Endodermal cell (in vitro differentiated cells): ENCODE measurements at regions not wholly inside any gene's neighbourhood (a gene's known extent, or its start where the extent isn't known, plus 50 kb on each side); places are given as distances from the start of the nearest gene placed in this dataset.

ENCODE experiments used
- DNase-seq: peaks from one replicate; pipeline ENCODE4 v3.0.0-alpha.2; 2017
- H3K27ac ChIP-seq: 2 replicates; pipeline ENCODE4 v1.5.1; 2013; ENCODE audit warnings: mild to moderate bottlenecking, low read depth, low read length, moderate library complexity
- H3K27me3 ChIP-seq: 2 replicates; pipeline ENCODE4 v1.6.1; 2013; ENCODE audit warnings: mild to moderate bottlenecking, low read length, moderate library complexity; ENCODE audit not compliant: insufficient read depth, control insufficient read depth, poor library complexity, severe bottlenecking
- H3K36me3 ChIP-seq: 2 replicates; pipeline ENCODE4 v1.7.0; 2013; ENCODE audit warnings: mild to moderate bottlenecking, low read length, moderate library complexity; ENCODE audit not compliant: control insufficient read depth, insufficient read depth
- H3K4me1 ChIP-seq: one replicate; pipeline ENCODE4 v1.7.0; 2013; ENCODE audit warnings: low read length; ENCODE audit not compliant: control insufficient read depth, insufficient read depth
- H3K4me3 ChIP-seq: 2 replicates; pipeline ENCODE4 v1.5.1; 2013; ENCODE audit warnings: mild to moderate bottlenecking, low read length, moderate library complexity
- H3K9ac ChIP-seq: 2 replicates; pipeline ENCODE4 v1.6.1; 2013; ENCODE audit warnings: mild to moderate bottlenecking, low read length, moderate library complexity; ENCODE audit not compliant: poor library complexity, severe bottlenecking; ENCODE audit errors: extremely low read depth
- H3K9me3 ChIP-seq: 2 replicates; pipeline ENCODE4 v1.6.1; 2013; ENCODE audit warnings: mild to moderate bottlenecking, low read length, moderate library complexity; ENCODE audit not compliant: control insufficient read depth
- H3K27ac Mint-ChIP-seq: 2 replicates; pipeline ENCODE4 v1.8.0; 2020; ENCODE audit warnings: mixed read lengths
- H3K27me3 Mint-ChIP-seq: 2 replicates; pipeline ENCODE4 v1.8.0; 2021; ENCODE audit warnings: mild to moderate bottlenecking, mixed read lengths; ENCODE audit not compliant: insufficient read depth
- H3K36me3 Mint-ChIP-seq: 2 replicates; pipeline ENCODE4 v1.8.0; 2020; ENCODE audit warnings: low read depth, mixed read lengths
- H3K4me1 Mint-ChIP-seq: 2 replicates; pipeline ENCODE4 v1.8.0; 2020; ENCODE audit warnings: mixed read lengths
- H3K4me3 Mint-ChIP-seq: 2 replicates; pipeline ENCODE4 v1.8.0; 2020; ENCODE audit warnings: mild to moderate bottlenecking, moderate library complexity, mixed read lengths
- H3K9me3 Mint-ChIP-seq: 2 replicates; pipeline ENCODE4 v1.8.0; 2020; ENCODE audit warnings: mild to moderate bottlenecking, mixed read lengths
- WGBS, 2 experiments: methylation state at CpG; one replicate each; pipeline versions ENCODE4 v1.1.5 to v1.1.7; 2013; ENCODE audit warnings: missing lambda C conversion rate in 2 of 2, mixed read lengths in 1 of 2; ENCODE audit not compliant: insufficient coverage in 1 of 2, insufficient read length in 1 of 2; 5-methylcytosine and 5-hydroxymethylcytosine counted together
- TF ChIP-seq, protein P1 (sequence below): fragments of 200-600 bp; sonication (generic); conservative IDR thresholded peaks from 2 replicates; pipeline ENCODE4 v1.5.0; 2021; ENCODE audit warnings: antibody characterized with exemption, mild to moderate bottlenecking

GRCh38 chr21:35637431-35637830 lies 422.9 kb downstream of the SETD4 start:
- H3K36me3 Mint-ChIP-seq, result no peaks in the 10 kb centered on the region
- Histone ChIP-seq H3K9me3 (no peaks in the 10 kb centered on the region), H3K27me3 (no peaks in the 10 kb centered on the region), H3K27ac (no peak overlapping the region), H3K4me1 (no peaks in the 10 kb centered on the region), H3K36me3 (no peaks in the 10 kb centered on the region), H3K4me3 (no peak overlapping the region), H3K9ac (no peak overlapping the region)
- WGBS, 2 experiments, result 90 to 100% methylated on average over 1 to 2 of the region's 2 CpGs
- DNase-seq, result no peak
- no peak overlapping the region for H3K4me3 Mint-ChIP-seq
- H3K4me1 Mint-ChIP-seq, result no peaks in the 10 kb centered on the region
- no peaks in the 10 kb centered on the region for H3K9me3 Mint-ChIP-seq
- no peak overlapping the region for H3K27ac Mint-ChIP-seq
- no peaks in the 10 kb centered on the region for H3K27me3 Mint-ChIP-seq
- TF ChIP-seq, protein P1, sequence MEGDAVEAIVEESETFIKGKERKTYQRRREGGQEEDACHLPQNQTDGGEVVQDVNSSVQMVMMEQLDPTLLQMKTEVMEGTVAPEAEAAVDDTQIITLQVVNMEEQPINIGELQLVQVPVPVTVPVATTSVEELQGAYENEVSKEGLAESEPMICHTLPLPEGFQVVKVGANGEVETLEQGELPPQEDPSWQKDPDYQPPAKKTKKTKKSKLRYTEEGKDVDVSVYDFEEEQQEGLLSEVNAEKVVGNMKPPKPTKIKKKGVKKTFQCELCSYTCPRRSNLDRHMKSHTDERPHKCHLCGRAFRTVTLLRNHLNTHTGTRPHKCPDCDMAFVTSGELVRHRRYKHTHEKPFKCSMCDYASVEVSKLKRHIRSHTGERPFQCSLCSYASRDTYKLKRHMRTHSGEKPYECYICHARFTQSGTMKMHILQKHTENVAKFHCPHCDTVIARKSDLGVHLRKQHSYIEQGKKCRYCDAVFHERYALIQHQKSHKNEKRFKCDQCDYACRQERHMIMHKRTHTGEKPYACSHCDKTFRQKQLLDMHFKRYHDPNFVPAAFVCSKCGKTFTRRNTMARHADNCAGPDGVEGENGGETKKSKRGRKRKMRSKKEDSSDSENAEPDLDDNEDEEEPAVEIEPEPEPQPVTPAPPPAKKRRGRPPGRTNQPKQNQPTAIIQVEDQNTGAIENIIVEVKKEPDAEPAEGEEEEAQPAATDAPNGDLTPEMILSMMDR, result no peak

DNA sequence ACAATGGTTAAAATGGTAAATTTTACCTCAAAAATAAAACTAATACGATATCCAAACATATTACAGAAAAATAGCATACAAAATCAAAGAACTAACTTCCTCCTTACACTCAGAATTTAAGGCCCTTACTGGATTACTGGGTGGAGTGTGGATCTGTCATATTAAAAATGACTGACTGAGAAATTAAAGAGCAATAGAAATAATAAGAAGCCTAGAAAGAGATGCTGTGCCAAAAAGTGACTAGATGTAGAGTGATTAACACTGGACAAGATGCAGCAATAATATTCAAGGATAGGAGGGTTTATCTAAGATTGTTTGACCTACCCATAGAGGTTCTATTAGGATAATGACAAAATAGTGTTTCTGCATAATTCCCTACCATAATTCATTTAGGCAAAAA lies 424.3 kb downstream of the SETD4 start:
- no peaks in the 10 kb centered on the region for H3K36me3 Mint-ChIP-seq
- H3K9me3 Mint-ChIP-seq, result no peaks in the 10 kb centered on the region
- no peaks in the 10 kb centered on the region for H3K27me3 ChIP-seq
- no CpG with 5 or more reads among the region's 1 CpG for WGBS, 2 experiments
- H3K27me3 Mint-ChIP-seq, result no peaks in the 10 kb centered on the region
- H3K27ac ChIP-seq, result no peak overlapping the region
- H3K36me3 ChIP-seq, result no peaks in the 10 kb centered on the region
- DNase-seq, result no peak
- H3K9me3 ChIP-seq, result no peaks in the 10 kb centered on the region
- no peak overlapping the region for H3K9ac ChIP-seq
- no peaks in the 10 kb centered on the region for H3K4me1 ChIP-seq
- H3K4me3 ChIP-seq, result no peak overlapping the region
- no peaks in the 10 kb centered on the region for H3K4me1 Mint-ChIP-seq
- TF ChIP-seq, protein P1, result no peak
- H3K4me3 Mint-ChIP-seq, result no peak overlapping the region
- no peak overlapping the region for H3K27ac Mint-ChIP-seq

DNA sequence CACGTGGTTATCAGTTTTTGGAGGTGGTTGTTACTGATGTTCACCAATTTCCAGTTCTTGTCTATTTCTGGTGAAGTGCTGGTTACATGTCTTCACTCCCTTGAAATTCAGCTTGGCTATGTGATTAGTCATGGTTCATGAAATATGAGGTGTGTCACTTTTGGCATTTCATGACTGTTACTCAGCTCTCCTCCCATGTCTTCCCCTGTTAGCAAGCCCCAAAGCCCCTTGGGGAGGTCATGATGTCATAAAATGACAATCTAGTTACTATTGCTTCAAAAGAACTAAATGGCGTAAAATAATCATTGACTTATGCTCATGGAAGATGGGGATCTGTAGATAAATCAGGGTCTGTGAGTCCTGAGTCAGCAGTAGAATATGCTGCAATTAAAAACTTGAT lies 425.1 kb downstream of the SETD4 start:
- Histone ChIP-seq H3K9me3 (no peaks in the 10 kb centered on the region), H3K27ac (no peak overlapping the region), H3K36me3 (no peaks in the 10 kb centered on the region), H3K4me3 (no peak overlapping the region), H3K9ac (no peak overlapping the region), H3K4me1 (no peaks in the 10 kb centered on the region), H3K27me3 (no peaks in the 10 kb centered on the region)
- Mint-ChIP-seq H3K4me3 (no peak overlapping the region), H3K27ac (no peak overlapping the region), H3K4me1 (no peaks in the 10 kb centered on the region), H3K36me3 (no peaks in the 10 kb centered on the region), H3K27me3 (no peaks in the 10 kb centered on the region), H3K9me3 (no peaks in the 10 kb centered on the region)
- WGBS, 2 experiments, result 98 to 100% methylated on average over 1 to 2 of the region's 2 CpGs
- TF ChIP-seq, protein P1, result no peak
- DNase-seq, result no peak
